SU-DHL-6 (cell line): ENCODE measurements at regions not wholly inside any gene's neighbourhood (a gene's known extent, or its start where the extent isn't known, plus 50 kb on each side); places are given as distances from the start of the nearest gene placed in this dataset.

ENCODE experiments used
- H2AFZ ChIP-seq: fragments of 200-600 bp; sonication (generic); 2 replicates; pipeline ENCODE4 v1.6.1; 2014; ENCODE audit warnings: low read depth, mild to moderate bottlenecking, moderate library complexity, mixed read lengths, antibody characterized with exemption, low read length; ENCODE audit not compliant: severe bottlenecking
- H3F3A ChIP-seq: fragments of 200-600 bp; shearing (Covaris generic); 2 replicates; pipeline ENCODE4 v1.6.0; 2016; ENCODE audit warnings: antibody characterized with exemption, mild to moderate bottlenecking; ENCODE audit not compliant: insufficient read depth
- H3K27ac ChIP-seq: fragments of 200-600 bp; sonication (generic); 2 replicates; pipeline ENCODE4 v1.5.1; 2016; ENCODE audit warnings: low read depth, mild to moderate bottlenecking, low read length, moderate library complexity, mixed read lengths
- H3K27me3 ChIP-seq: fragments of 200-600 bp; sonication (generic), shearing (Covaris generic); 2 replicates; pipeline ENCODE4 v1.6.0; 2014; ENCODE audit warnings: mild to moderate bottlenecking, low read length
- H3K36me3 ChIP-seq: fragments of 200-600 bp; sonication (generic); 2 replicates; pipeline ENCODE4 v1.6.1; 2014; ENCODE audit warnings: mild to moderate bottlenecking, low read length, mixed read lengths
- H3K4me2 ChIP-seq: fragments of 300-600, 200-600 bp; shearing (Covaris generic), sonication (generic); 2 replicates; pipeline ENCODE4 v1.6.0; 2014; ENCODE audit warnings: low read length, low read depth, mild to moderate bottlenecking; ENCODE audit not compliant: poor library complexity, severe bottlenecking
- H3K4me3 ChIP-seq: fragments of 200-600 bp; sonication (generic); 2 replicates; pipeline ENCODE4 v1.5.1; 2014; ENCODE audit warnings: antibody characterized with exemption, low read length, mild to moderate bottlenecking, mixed read lengths; ENCODE audit not compliant: insufficient read depth, poor library complexity, severe bottlenecking
- H3K79me2 ChIP-seq: fragments of 200-600 bp; sonication (generic); 2 replicates; pipeline ENCODE4 v1.6.1; 2014; ENCODE audit warnings: mild to moderate bottlenecking, low read length, moderate library complexity; ENCODE audit not compliant: insufficient read depth
- H3K9ac ChIP-seq: fragments of 200-600 bp; sonication (generic); 2 replicates; pipeline ENCODE4 v1.7.0; 2014; ENCODE audit warnings: mild to moderate bottlenecking, low read length
- H3K9me2 ChIP-seq: fragments of 200-600 bp; sonication (generic); replicated peaks from 2 replicates; pipeline ENCODE4 v1.6.1; 2014; ENCODE audit warnings: low read length; ENCODE audit not compliant: insufficient read depth
- H3K9me3 ChIP-seq: fragments of 200-600 bp; sonication (generic); 2 replicates; pipeline ENCODE4 v1.6.1; 2014; ENCODE audit warnings: low read length, mixed read lengths; ENCODE audit not compliant: insufficient read depth
- H4K20me1 ChIP-seq: fragments of 200-600 bp; sonication (generic); 2 replicates; pipeline ENCODE4 v1.6.1; 2014; ENCODE audit warnings: low read depth, mild to moderate bottlenecking, antibody characterized with exemption, low read length, moderate library complexity, mixed read lengths
- CTCF ChIP-seq: fragments of 200-600 bp; sonication (generic); IDR thresholded peaks from one replicate; pipeline ENCODE4 v1.5.1; 2017; ENCODE audit warnings: antibody characterized with exemption, mild to moderate bottlenecking, low read length, moderate library complexity; ENCODE audit not compliant: insufficient read depth, poor library complexity, severe bottlenecking
- EZH2phosphoT487 ChIP-seq: fragments of 200-600 bp; sonication (generic), shearing (Covaris generic); conservative IDR thresholded peaks from 2 replicates; pipeline ENCODE4 v1.6.1; 2018; ENCODE audit warnings: mild to moderate bottlenecking, antibody characterized with exemption, low read length, moderate library complexity, mixed read lengths

GRCh38 chr11:15896530-15896929, 459.8 kb downstream of the SOX6 start:
- H3K4me3 ChIP-seq = no peak overlapping the region
- H4K20me1 ChIP-seq = no peaks in the 10 kb centered on the region
- no peak overlapping the region for H3K9ac ChIP-seq
- H3F3A ChIP-seq = no peaks in the 10 kb centered on the region
- no peaks in the 10 kb centered on the region for H3K36me3 ChIP-seq
- no peaks in the 10 kb centered on the region for H3K9me3 ChIP-seq
- H3K9me2 ChIP-seq = no peaks in the 10 kb centered on the region
- no peaks in the 10 kb centered on the region for H3K79me2 ChIP-seq
- no peak overlapping the region for H3K27ac ChIP-seq
- H3K27me3 ChIP-seq = no peaks in the 10 kb centered on the region
- TF ChIP-seq CTCF (no peak), EZH2phosphoT487 (no peak)
- H2AFZ ChIP-seq = no peak overlapping the region
- H3K4me2 ChIP-seq = no peak overlapping the region

DNA sequence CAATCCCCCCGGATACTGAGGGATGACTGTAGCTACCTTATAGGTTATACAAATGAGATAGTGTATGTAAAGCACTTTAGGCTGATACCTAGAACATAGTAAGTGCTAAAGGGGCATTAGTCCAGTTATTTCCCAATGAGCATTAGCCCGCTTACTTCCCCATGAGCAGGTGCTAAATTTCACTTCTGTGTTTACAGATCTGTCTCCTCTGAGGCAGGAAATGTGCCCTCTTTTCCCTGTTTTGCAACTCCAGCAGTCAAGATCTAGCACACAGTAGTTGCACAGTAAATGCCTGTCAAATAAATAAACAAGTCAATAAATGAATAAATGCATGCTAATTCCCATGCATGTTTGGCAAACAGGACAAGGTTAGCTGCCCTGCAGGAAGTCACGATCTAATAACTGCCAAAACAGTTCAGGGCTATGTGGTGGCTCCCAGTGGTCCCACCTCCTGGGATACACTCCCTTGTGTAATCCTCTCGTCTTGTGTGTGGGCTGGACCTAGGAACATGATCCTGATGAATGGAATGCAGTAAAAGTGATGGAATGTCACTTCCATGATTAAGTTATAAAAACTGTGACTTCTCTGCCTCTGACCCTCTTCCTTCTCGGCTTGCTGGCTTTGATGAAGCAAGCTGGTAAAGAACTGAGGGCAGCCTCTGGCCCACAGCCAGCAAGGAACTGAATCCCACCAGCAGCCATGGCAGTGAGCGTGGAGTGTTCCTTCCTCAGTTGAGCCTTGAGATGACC, 459.0 kb downstream of the SOX6 start:
- no peaks in the 10 kb centered on the region for H3K36me3 ChIP-seq
- no peak for TF ChIP-seq CTCF
- no peak for TF ChIP-seq EZH2phosphoT487
- no peak overlapping the region for H3K9ac ChIP-seq
- no peak overlapping the region for H3K4me3 ChIP-seq
- H3K4me2 ChIP-seq = no peak overlapping the region
- no peaks in the 10 kb centered on the region for H3K27me3 ChIP-seq
- H3K9me3 ChIP-seq = no peaks in the 10 kb centered on the region
- no peaks in the 10 kb centered on the region for H4K20me1 ChIP-seq
- no peak overlapping the region for H3K27ac ChIP-seq
- no peak overlapping the region for H2AFZ ChIP-seq
- no peaks in the 10 kb centered on the region for H3K79me2 ChIP-seq
- no peaks in the 10 kb centered on the region for H3F3A ChIP-seq
- H3K9me2 ChIP-seq = no peaks in the 10 kb centered on the region

DNA sequence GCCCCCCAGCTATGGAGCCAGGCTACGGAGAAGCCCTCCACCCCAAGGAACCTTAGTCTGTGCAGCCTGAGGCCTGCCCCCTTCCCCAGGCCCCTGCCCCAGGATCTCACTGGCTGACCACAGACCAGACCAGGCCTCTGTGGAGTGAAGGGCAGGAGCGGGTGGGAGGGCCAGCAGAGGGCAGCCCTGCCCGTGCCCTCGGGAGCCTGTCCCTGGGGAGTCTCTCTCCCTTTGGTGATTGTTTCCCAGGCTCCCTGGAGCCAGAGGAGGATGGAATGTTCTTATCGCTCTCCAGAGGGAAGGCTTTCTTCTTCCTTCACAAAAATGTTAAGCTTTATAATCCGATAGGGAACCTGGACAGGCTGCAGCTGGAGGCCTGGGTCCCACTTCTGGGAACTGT, 455.3 kb downstream of the SOX6 start:
- Histone ChIP-seq H3K4me3 (no peak overlapping the region), H2AFZ (no peak overlapping the region), H3F3A (no peaks in the 10 kb centered on the region), H3K27ac (no peak overlapping the region), H3K9me2 (no peaks in the 10 kb centered on the region), H4K20me1 (no peaks in the 10 kb centered on the region), H3K9me3 (no peaks in the 10 kb centered on the region), H3K27me3 (no peaks in the 10 kb centered on the region), H3K36me3 (no peaks in the 10 kb centered on the region), H3K79me2 (no peaks in the 10 kb centered on the region), H3K4me2 (no peak overlapping the region), H3K9ac (no peak overlapping the region)
- TF ChIP-seq EZH2phosphoT487 (no peak), CTCF (no peak)
